ENCODE measurements at regions not wholly inside any gene's neighbourhood (a gene's known extent, or its start where the extent isn't known, plus 50 kb on each side); places are given as distances from the start of the nearest gene placed in this dataset.
"Not testable (repeated sequence)": the region's sequence is repeated elsewhere in the genome, so short reads cannot be mapped to it uniquely, and the experiment has no call there.

GRCh38 chr1:121054928-121055327 is 129.2 kb downstream of the FAM72B start:
- DNase-seq = not testable (repeated sequence)

GRCh38 chr1:121066925-121067324 is 117.2 kb downstream of the FAM72B start:
- not testable (repeated sequence) for DNase-seq

- not testable (repeated sequence) for DNase-seq
Observed at GRCh38 chr1:121068738-121069499, 115.2 kb downstream of the FAM72B start.

GRCh38 chr1:121073852-121074251 is 110.3 kb downstream of the FAM72B start:
- not testable (repeated sequence) for DNase-seq

- DNase-seq = not testable (repeated sequence)
Observed at GRCh38 chr1:121075254-121075805, 108.8 kb downstream of the FAM72B start.

- DNase-seq = not testable (repeated sequence)
Observed at GRCh38 chr1:121076674-121077073, 107.5 kb downstream of the FAM72B start.

GRCh38 chr1:121079655-121080054 is 104.5 kb downstream of the FAM72B start:
- DNase-seq = not testable (repeated sequence)

- DNase-seq = not testable (repeated sequence)
Observed at GRCh38 chr1:121080197-121080903, 103.8 kb downstream of the FAM72B start.

- DNase-seq = not testable (repeated sequence)
Observed at GRCh38 chr1:121080904-121081264, 103.3 kb downstream of the FAM72B start.

- not testable (repeated sequence) for DNase-seq
Observed at GRCh38 chr1:121081625-121082199, 102.4 kb downstream of the FAM72B start.

- DNase-seq = not testable (repeated sequence)
Observed at GRCh38 chr1:121082995-121083394, 101.1 kb downstream of the FAM72B start.

GRCh38 chr1:121086249-121086648 is 97.9 kb downstream of the FAM72B start:
- DNase-seq = not testable (repeated sequence)

- not testable (repeated sequence) for DNase-seq
Observed at GRCh38 chr1:121087221-121087620, 96.9 kb downstream of the FAM72B start.

- DNase-seq = not testable (repeated sequence)
Observed at GRCh38 chr1:121088568-121088967, 95.6 kb downstream of the FAM72B start.

GRCh38 chr1:121092329-121092968 is 91.7 kb downstream of the FAM72B start:
- DNase-seq = not testable (repeated sequence)

- DNase-seq = not testable (repeated sequence)
Observed at GRCh38 chr1:121095014-121095413, 89.1 kb downstream of the FAM72B start.

- DNase-seq = peak; percentile 80
Observed at GRCh38 chr1:121097127-121097866, 86.8 kb downstream of the FAM72B start.

GRCh38 chr1:121097867-121098215 is 86.3 kb downstream of the FAM72B start:
- DNase-seq = not testable (repeated sequence)

- DNase-seq = not testable (repeated sequence)
Observed at GRCh38 chr1:121109025-121109424, 75.1 kb downstream of the FAM72B start.

- DNase-seq = not testable (repeated sequence)
Observed at GRCh38 chr1:121116522-121117297, 67.4 kb downstream of the FAM72B start.

- DNase-seq = not testable (repeated sequence)
Observed at GRCh38 chr1:121117298-121117611, 66.9 kb downstream of the FAM72B start.
